HCT116 (cell line): ENCODE measurements at regions not wholly inside any gene's neighbourhood (a gene's known extent, or its start where the extent isn't known, plus 50 kb on each side); places are given as distances from the start of the nearest gene placed in this dataset.

Experiments
- ATAC-seq: fragments of 200-7000 bp; cut with Tn5 transposase; 2 replicates; pipeline ENCODE4 v1.9.1; 2020; ENCODE audit warnings: mild to moderate bottlenecking, moderate library complexity
- BruUV-seq: library from RNA; stranded (reverse); fragments of 400-500 nt; replicated peaks from 2 replicates; lab custom pipeline; 2021; lab: Mats Ljungman, UMichigan
- CTCF ChIA-PET: fragments of 300-600 bp; sonication (Branson Sonifier 250); formaldehyde crosslinking; loops from one replicate; lab custom pipeline; 2021; ENCODE audit warnings: antibody characterized with exemption; lab: Charles Lee
- POLR2A ChIA-PET: fragments of 300-600, 350-600 bp; sonication (Branson Sonifier 250); formaldehyde crosslinking; loops from one replicate; lab custom pipeline; 2021; ENCODE audit warnings: antibody characterized with exemption; lab: Charles Lee
- RAD21 ChIA-PET, 2 experiments: fragments of 300-600 bp; sonication (Branson Sonifier 250); formaldehyde crosslinking; loops; one replicate each; lab custom pipeline; 2023; ENCODE audit warnings: low total read pairs in 2 of 2; ENCODE audit not compliant: uncharacterized antibody in 2 of 2, unreplicated experiment in 2 of 2, low non-redundant PET in 1 of 2; lab: Charles Lee
- DNase-seq: peaks from one replicate; pipeline ENCODE4 v3.0.0-alpha.2; 2010; ENCODE audit warnings: low read depth, low spot score
- H2AFZ ChIP-seq: fragments of 200-600 bp; shearing (Covaris generic), sonication (generic); 2 replicates; pipeline ENCODE4 v1.6.1; 2017; ENCODE audit warnings: low read depth, mixed run types, mixed read lengths, antibody characterized with exemption, low read length; ENCODE audit not compliant: poor library complexity, severe bottlenecking
- H3K27ac ChIP-seq: 2 replicates; pipeline ENCODE4 v1.5.1; 2012; ENCODE audit warnings: low read depth, low read length
- H3K27me3 ChIP-seq: fragments of 200-600 bp; sonication (generic); 2 replicates; pipeline ENCODE4 v1.6.1; 2016; ENCODE audit warnings: mixed run types, low read length, mixed read lengths; ENCODE audit not compliant: insufficient read depth
- H3K36me3 ChIP-seq, 2 experiments: fragments of 200-500 bp in 1 of 2; fragments of 200-600 bp in 1 of 2; sonication (Bioruptor generic) in 1 of 2; sonication (generic) in 1 of 2; 2 replicates each; pipeline versions ENCODE4 v1.5.1 to v1.6.1; 2014 to 2016; ENCODE audit warnings: low read length in 2 of 2, inconsistent platforms in 1 of 2, mixed read lengths in 1 of 2, mixed run types in 1 of 2; ENCODE audit not compliant: insufficient read depth in 2 of 2, control insufficient read depth in 1 of 2
- H3K4me1 ChIP-seq, 2 experiments: fragments of 200-600 bp in 1 of 2; sonication (generic) in 1 of 2; 2 replicates each; pipeline versions ENCODE4 v1.5.1 to v1.6.1; 2012 to 2017; ENCODE audit warnings: low read length in 2 of 2, inconsistent platforms in 1 of 2, mild to moderate bottlenecking in 1 of 2, mixed read lengths in 1 of 2, mixed run types in 1 of 2, moderate library complexity in 1 of 2; ENCODE audit not compliant: insufficient read depth in 2 of 2, control insufficient read depth in 1 of 2
- H3K4me2 ChIP-seq: fragments of 200-600 bp; sonication (generic); 2 replicates; pipeline ENCODE4 v1.6.1; 2017; ENCODE audit warnings: mixed run types, low read length, mixed read lengths
- H3K4me3 ChIP-seq, 2 experiments: fragments of 200-600 bp in 1 of 2; sonication (generic) in 1 of 2; replicated peaks in 1 of 2; 2 replicates each; pipeline ENCODE4 v1.5.1; 2011 to 2016; ENCODE audit warnings: low read length in 2 of 2, control low read depth in 1 of 2, low read depth in 1 of 2, mild to moderate bottlenecking in 1 of 2, mixed read lengths in 1 of 2, mixed run types in 1 of 2
- H3K79me2 ChIP-seq: fragments of 200-600 bp; sonication (generic); 2 replicates; pipeline ENCODE4 v1.6.1; 2017; ENCODE audit warnings: mild to moderate bottlenecking, mixed run types, low read length, moderate library complexity, mixed read lengths; ENCODE audit not compliant: insufficient read depth
- H3K9ac ChIP-seq: fragments of 200-600 bp; sonication (generic); 2 replicates; pipeline ENCODE4 v1.6.1; 2016; ENCODE audit warnings: low read length, mixed read lengths
- H3K9me2 ChIP-seq: fragments of 200-600 bp; sonication (generic), shearing (Covaris generic); 2 replicates; pipeline ENCODE4 v1.6.1; 2017; ENCODE audit warnings: mixed run types, mild to moderate bottlenecking, moderate library complexity; ENCODE audit not compliant: insufficient read depth
- H3K9me3 ChIP-seq, 2 experiments: fragments of 200-500 bp in 1 of 2; fragments of 200-600 bp in 1 of 2; sonication (Bioruptor generic) in 1 of 2; sonication (generic) in 1 of 2; 2 replicates each; pipeline ENCODE4 v1.6.1; 2014 to 2017; ENCODE audit warnings: low read length in 2 of 2, mixed read lengths in 2 of 2, inconsistent platforms in 1 of 2, low read depth in 1 of 2, mild to moderate bottlenecking in 1 of 2, mixed run types in 1 of 2, moderate library complexity in 1 of 2; ENCODE audit not compliant: control insufficient read depth in 1 of 2, insufficient read depth in 1 of 2
- H4K20me1 ChIP-seq: fragments of 200-600 bp; sonication (generic), shearing (Covaris generic); 2 replicates; pipeline ENCODE4 v1.6.1; 2017; ENCODE audit warnings: mixed run types, mild to moderate bottlenecking, moderate library complexity; ENCODE audit not compliant: insufficient read depth
- CBX3 ChIP-seq: IDR thresholded peaks from 2 replicates; pipeline ENCODE4 v1.6.1; 2012; ENCODE audit warnings: low read depth
- EZH2 ChIP-seq: fragments of 200-600 bp; sonication (generic); IDR thresholded peaks from 2 replicates; pipeline ENCODE4 v1.6.1; 2017; ENCODE audit warnings: antibody characterized with exemption, mixed run types
- FOSL1 ChIP-seq: IDR thresholded peaks from 2 replicates; pipeline ENCODE4 v1.6.1; 2012; ENCODE audit warnings: low read depth
- JUND ChIP-seq: IDR thresholded peaks from 2 replicates; pipeline ENCODE4 v1.6.1; 2012
- MAX ChIP-seq: IDR thresholded peaks from 2 replicates; pipeline ENCODE4 v1.6.1; 2012
- POLR2A ChIP-seq: IDR thresholded peaks from 2 replicates; pipeline ENCODE4 v1.7.0; 2011; ENCODE audit warnings: borderline replicate concordance; ENCODE audit not compliant: insufficient read depth, insufficient read length; ENCODE audit errors: extremely low read depth
- RAD21 ChIP-seq: IDR thresholded peaks from 2 replicates; pipeline ENCODE4 v1.6.1; 2012; ENCODE audit warnings: low read depth, mild to moderate bottlenecking
- SIN3A ChIP-seq: IDR thresholded peaks from 2 replicates; pipeline ENCODE4 v1.6.1; 2012; ENCODE audit warnings: low read depth
- SRF ChIP-seq: IDR thresholded peaks from 2 replicates; pipeline ENCODE4 v1.6.1; 2012; ENCODE audit warnings: low read depth
- TCF7L2 ChIP-seq: IDR thresholded peaks from 2 replicates; pipeline ENCODE4 v1.7.0; 2011; ENCODE audit warnings: borderline replicate concordance, inconsistent platforms; ENCODE audit not compliant: insufficient read depth, insufficient read length; ENCODE audit errors: extremely low read depth
- YY1 ChIP-seq: IDR thresholded peaks from 2 replicates; pipeline ENCODE4 v1.6.1; 2011; ENCODE audit warnings: low read length, low read depth, moderate library complexity, mild to moderate bottlenecking; ENCODE audit not compliant: insufficient replicate concordance; ENCODE audit errors: extremely low read depth
- ZFX ChIP-seq: fragments of 450-650 bp; IDR thresholded peaks from 2 replicates; pipeline ENCODE4 v1.6.1; 2017
- ZNF274 ChIP-seq: fragments of 200-500 bp; sonication (Bioruptor generic); IDR thresholded peaks from 2 replicates; pipeline ENCODE4 v1.6.1; 2014; ENCODE audit warnings: mild to moderate bottlenecking, low read depth, low read length, inconsistent platforms
- intact Hi-C: fragments of 100-400 bp; cut with micrococcal nuclease; formaldehyde crosslinking; loops from 2 replicates; pipeline ENCODE4 v1.10.0; 2022

GRCh38 chr14:53520078-53520928, 367.2 kb upstream of the DDHD1 start:
- DNase-seq = no peak
- Histone ChIP-seq H3K79me2 (no peaks in the 10 kb centered on the region), H3K4me3 (no peak overlapping the region), H2AFZ (no peak overlapping the region), H3K9ac (no peak overlapping the region), H4K20me1 (no peaks in the 10 kb centered on the region), H3K36me3 (no peaks in the 10 kb centered on the region), H3K4me1 (peaks cover 0 to 10% of the 10 kb centered on the region in 2 experiments; a peak in 1 of 4 replicates), H3K4me2 (no peak overlapping the region), H3K27ac (no peak overlapping the region), H3K27me3 (no peaks in the 10 kb centered on the region), H3K9me3 (peaks cover 0 to 4% of the 10 kb centered on the region in 2 experiments; a peak in 1 of 4 replicates), H3K9me2 (no peaks in the 10 kb centered on the region)
- TF ChIP-seq TCF7L2 (no peak), ZFX (no peak), SRF (no peak), YY1 (no peak), EZH2 (no peak), CBX3 (no peak), POLR2A (no peak), FOSL1 (no peak), SIN3A (no peak), JUND (no peak), RAD21 (no peak), MAX (no peak), ZNF274 (no peak)
- no peak for ATAC-seq
- intact Hi-C loops = no loop called here
- ChIA-PET RAD21 (no interaction called here), CTCF (no interaction called here), POLR2A (no interaction called here)
- no TSS peak for BruUV-seq
